Parathyroid adenoma (tissue), 2 donors: ENCODE measurements at regions not wholly inside any gene's neighbourhood (a gene's known extent, or its start where the extent isn't known, plus 50 kb on each side); places are given as distances from the start of the nearest gene placed in this dataset.

Experiments
- H2AFZ ChIP-seq: fragments of 300-600 bp; sonication (generic); one replicate; pipeline ENCODE4 v1.7.0; 2017; ENCODE audit warnings: antibody characterized with exemption, mild to moderate bottlenecking
- H3K27ac ChIP-seq: fragments of 300-600 bp; sonication (generic); one replicate; pipeline ENCODE4 v1.7.0; 2017
- H3K27me3 ChIP-seq: fragments of 300-600 bp; sonication (generic); one replicate; pipeline ENCODE4 v1.7.0; 2017; ENCODE audit warnings: low read length; ENCODE audit not compliant: control insufficient read depth, insufficient read depth
- H3K36me3 ChIP-seq: fragments of 300-600 bp; sonication (generic); one replicate; pipeline ENCODE4 v1.7.0; 2017; ENCODE audit warnings: low read length; ENCODE audit not compliant: control insufficient read depth, insufficient read depth
- H3K4me1 ChIP-seq: fragments of 300-600 bp; sonication (generic); one replicate; pipeline ENCODE4 v1.7.0; 2017; ENCODE audit warnings: control low read depth
- H3K4me2 ChIP-seq: fragments of 300-600 bp; sonication (generic); one replicate; pipeline ENCODE4 v1.7.0; 2017; ENCODE audit warnings: low read length
- H3K4me3 ChIP-seq: fragments of 300-600 bp; sonication (generic); one replicate; pipeline ENCODE4 v1.7.0; 2017; ENCODE audit warnings: low read depth, low read length
- H3K79me2 ChIP-seq: fragments of 300-600 bp; sonication (generic); one replicate; pipeline ENCODE4 v1.7.0; 2017; ENCODE audit warnings: control low read depth
- H3K9ac ChIP-seq: fragments of 300-600 bp; sonication (generic); one replicate; pipeline ENCODE4 v1.7.0; 2017; ENCODE audit warnings: mild to moderate bottlenecking
- H3K9me3 ChIP-seq: fragments of 300-600 bp; sonication (generic); one replicate; pipeline ENCODE4 v1.7.0; 2017; ENCODE audit warnings: low read length; ENCODE audit not compliant: control insufficient read depth
- CTCF ChIP-seq: fragments of 300-600 bp; sonication (generic); IDR thresholded peaks from one replicate; pipeline ENCODE4 v1.7.0; 2017; ENCODE audit warnings: antibody characterized with exemption, mild to moderate bottlenecking
- donor health status: primary hyperparathyroidism.

- Histone ChIP-seq H2AFZ (no peak overlapping the region), H3K4me1 (no peaks in the 10 kb centered on the region), H3K4me3 (no peak overlapping the region), H3K36me3 (no peaks in the 10 kb centered on the region), H3K27me3 (no peaks in the 10 kb centered on the region), H3K27ac (no peak overlapping the region), H3K9ac (no peak overlapping the region), H3K79me2 (no peaks in the 10 kb centered on the region), H3K9me3 (no peaks in the 10 kb centered on the region), H3K4me2 (no peak overlapping the region)
- no peak for TF ChIP-seq CTCF
Measured at GRCh38 chr14:65153101-65153500, 50.8 kb upstream of the MAX start.

GRCh38 chr14:65156568-65157366, 54.5 kb upstream of the MAX start:
- no peak overlapping the region for H2AFZ ChIP-seq
- no peak overlapping the region for H3K4me2 ChIP-seq
- no peaks in the 10 kb centered on the region for H3K9me3 ChIP-seq
- H3K27ac ChIP-seq, result no peak overlapping the region
- H3K9ac ChIP-seq, result no peak overlapping the region
- H3K27me3 ChIP-seq, result no peaks in the 10 kb centered on the region
- TF ChIP-seq CTCF, result no peak
- no peaks in the 10 kb centered on the region for H3K4me1 ChIP-seq
- H3K36me3 ChIP-seq, result no peaks in the 10 kb centered on the region
- no peaks in the 10 kb centered on the region for H3K79me2 ChIP-seq
- H3K4me3 ChIP-seq, result no peak overlapping the region

GRCh38 chr14:65159281-65160062, 57.2 kb upstream of the MAX start:
- Histone ChIP-seq H3K27ac (no peak overlapping the region), H2AFZ (no peak overlapping the region), H3K4me3 (no peak overlapping the region), H3K9ac (no peak overlapping the region), H3K4me2 (no peak overlapping the region), H3K27me3 (no peaks in the 10 kb centered on the region), H3K4me1 (no peaks in the 10 kb centered on the region), H3K9me3 (no peaks in the 10 kb centered on the region), H3K36me3 (no peaks in the 10 kb centered on the region), H3K79me2 (no peaks in the 10 kb centered on the region)
- no peak for TF ChIP-seq CTCF

GRCh38 chr14:65160091-65160490, 57.8 kb upstream of the MAX start:
- no peak overlapping the region for H3K4me3 ChIP-seq
- H3K27ac ChIP-seq, result no peak overlapping the region
- no peaks in the 10 kb centered on the region for H3K79me2 ChIP-seq
- TF ChIP-seq CTCF, result no peak
- no peak overlapping the region for H3K9ac ChIP-seq
- no peaks in the 10 kb centered on the region for H3K36me3 ChIP-seq
- H2AFZ ChIP-seq, result no peak overlapping the region
- H3K27me3 ChIP-seq, result no peaks in the 10 kb centered on the region
- H3K4me1 ChIP-seq, result no peaks in the 10 kb centered on the region
- no peak overlapping the region for H3K4me2 ChIP-seq
- no peaks in the 10 kb centered on the region for H3K9me3 ChIP-seq
